WTC11 (cell line): ENCODE measurements at regions not wholly inside any gene's neighbourhood (a gene's known extent, or its start where the extent isn't known, plus 50 kb on each side); places are given as distances from the start of the nearest gene placed in this dataset.

ENCODE experiments used
- ATAC-seq: fragments of 200-7000 bp; cut with Tn5 transposase; 2 replicates; pipeline ENCODE4 v1.10.0; 2021; ENCODE audit warnings: mild to moderate bottlenecking, moderate library complexity
- CTCF ChIA-PET: fragments of 300-600 bp; sonication (Branson Sonifier 250); formaldehyde crosslinking; loops from one replicate; lab custom pipeline; 2021; ENCODE audit warnings: antibody characterized with exemption; lab: Charles Lee
- POLR2A ChIA-PET: fragments of 350-600 bp; sonication (Branson Sonifier 250); formaldehyde crosslinking; loops from one replicate; lab custom pipeline; 2021; ENCODE audit warnings: antibody characterized with exemption; lab: Charles Lee
- DNase-seq: peaks from one replicate; pipeline ENCODE4 v3.0.0; 2021; ENCODE audit warnings: low spot score
- H3K27ac Mint-ChIP-seq: 2 replicates; pipeline ENCODE4 v1.8.0; 2021; ENCODE audit warnings: mixed read lengths
- H3K27me3 Mint-ChIP-seq: 2 replicates; pipeline ENCODE4 v1.8.0; 2021; ENCODE audit warnings: low read depth, mild to moderate bottlenecking, moderate library complexity, mixed read lengths
- H3K36me3 Mint-ChIP-seq: 2 replicates; pipeline ENCODE4 v1.8.0; 2021; ENCODE audit warnings: mixed read lengths
- H3K4me1 Mint-ChIP-seq: 2 replicates; pipeline ENCODE4 v1.8.0; 2022; ENCODE audit warnings: mixed read lengths
- H3K4me3 Mint-ChIP-seq: 2 replicates; pipeline ENCODE4 v1.8.0; 2021; ENCODE audit warnings: mild to moderate bottlenecking, moderate library complexity, mixed read lengths
- H3K9me3 Mint-ChIP-seq: 2 replicates; pipeline ENCODE4 v1.8.0; 2021; ENCODE audit warnings: mixed read lengths
- ARID4B ChIP-seq: sonication (generic); formaldehyde crosslinking; IDR thresholded peaks from 2 replicates; pipeline ENCODE4 v1.8.0; 2023; ENCODE audit warnings: missing genetic modification reagents, mild to moderate bottlenecking, borderline replicate concordance
- ATF1 ChIP-seq: sonication (generic); formaldehyde crosslinking; IDR thresholded peaks from 2 replicates; pipeline ENCODE4 v1.8.1; 2023; ENCODE audit warnings: mild to moderate bottlenecking, moderate library complexity, missing genetic modification reagents
- ATF2 ChIP-seq: sonication (generic); formaldehyde crosslinking; IDR thresholded peaks from 2 replicates; pipeline ENCODE4 v1.8.1; 2022; ENCODE audit warnings: low read depth, missing genetic modification reagents, borderline replicate concordance
- ATF6 ChIP-seq: sonication (generic); formaldehyde crosslinking; IDR thresholded peaks from 2 replicates; pipeline ENCODE4 v1.8.1; 2023; ENCODE audit warnings: mild to moderate bottlenecking, missing genetic modification reagents
- CTCF ChIP-seq: fragments of 200-600 bp; IDR thresholded peaks from 2 replicates; pipeline ENCODE4 v1.8.0; 2022; ENCODE audit warnings: antibody characterized with exemption
- ESRRA ChIP-seq: sonication (generic); formaldehyde crosslinking; IDR thresholded peaks from 2 replicates; pipeline ENCODE4 v1.8.1; 2022; ENCODE audit warnings: mild to moderate bottlenecking, missing genetic modification reagents, borderline replicate concordance
- HMGA2 ChIP-seq: fragments of 250-450 bp; sonication (Bioruptor Pico); IDR thresholded peaks from 2 replicates; pipeline ENCODE4 v1.4.0; 2021; ENCODE audit warnings: mild to moderate bottlenecking, moderate library complexity
- HMGXB4 ChIP-seq: sonication (generic); formaldehyde crosslinking; IDR thresholded peaks from 2 replicates; pipeline ENCODE4 v1.8.1; 2023; ENCODE audit warnings: mild to moderate bottlenecking, moderate library complexity, missing genetic modification reagents
- JAZF1 ChIP-seq: fragments of 250-450 bp; sonication (Bioruptor Pico); IDR thresholded peaks from 2 replicates; pipeline ENCODE4 v1.9.0; 2021; ENCODE audit warnings: moderate library complexity, mild to moderate bottlenecking, inconsistent platforms
- OVOL2 ChIP-seq: fragments of 250-450 bp; sonication (Bioruptor Pico); IDR thresholded peaks from 2 replicates; pipeline ENCODE4 v1.9.0; 2021; ENCODE audit warnings: mild to moderate bottlenecking, borderline replicate concordance
- PRDM15 ChIP-seq: sonication (generic); formaldehyde crosslinking; IDR thresholded peaks from 2 replicates; pipeline ENCODE4 v1.8.0; 2022; ENCODE audit warnings: missing genetic modification reagents
- RELA ChIP-seq: sonication (generic); formaldehyde crosslinking; IDR thresholded peaks from 2 replicates; pipeline ENCODE4 v1.8.1; 2022; ENCODE audit warnings: missing genetic modification reagents, mild to moderate bottlenecking, borderline replicate concordance
- TEAD1 ChIP-seq: sonication (generic); formaldehyde crosslinking; IDR thresholded peaks from 2 replicates; pipeline ENCODE4 v1.8.0; 2022; ENCODE audit warnings: mild to moderate bottlenecking, missing genetic modification reagents
- ZBTB21 ChIP-seq: sonication (generic); formaldehyde crosslinking; IDR thresholded peaks from 2 replicates; pipeline ENCODE4 v1.8.1; 2023; ENCODE audit warnings: mild to moderate bottlenecking, missing genetic modification reagents, borderline replicate concordance
- ZNF423 ChIP-seq: fragments of 250-450 bp; sonication (Bioruptor Pico); IDR thresholded peaks from 2 replicates; pipeline ENCODE4 v2.1.2; 2022; ENCODE audit warnings: mild to moderate bottlenecking, moderate library complexity
- ZNF425 ChIP-seq: fragments of 250-450 bp; sonication (Bioruptor Pico); conservative IDR thresholded peaks from 2 replicates; pipeline ENCODE4 v1.9.0; 2021; ENCODE audit warnings: mild to moderate bottlenecking

- no peak for TF ChIP-seq HMGXB4 (CRISPR knock-in tag)
- TF ChIP-seq ESRRA (CRISPR knock-in tag): no peak
- no peak for TF ChIP-seq HMGA2 (CRISPR knock-in tag)
- no peak for TF ChIP-seq ARID4B (CRISPR knock-in tag)
- TF ChIP-seq ZNF425: no peak
- no peak for TF ChIP-seq CTCF
Observed at GRCh38 chr1:188872376-188872775, 1605.3 kb downstream of the BRINP3 start (continued).

GRCh38 chr1:188877668-188878067, 1600.0 kb downstream of the BRINP3 start:
- no peak for ATAC-seq
- H3K9me3 Mint-ChIP-seq: no peaks in the 10 kb centered on the region
- H3K4me3 Mint-ChIP-seq: no peak overlapping the region
- DNase-seq: no peak
- ChIA-PET CTCF (no interaction called here), POLR2A (no interaction called here)
- no peak overlapping the region for H3K27ac Mint-ChIP-seq
- H3K4me1 Mint-ChIP-seq: no peaks in the 10 kb centered on the region
- no peaks in the 10 kb centered on the region for H3K36me3 Mint-ChIP-seq
- H3K27me3 Mint-ChIP-seq: no peaks in the 10 kb centered on the region
- no peak for TF ChIP-seq ZBTB21
- no peak for TF ChIP-seq ATF2 (CRISPR knock-in tag)
- TF ChIP-seq TEAD1 (CRISPR knock-in tag): no peak
- no peak for TF ChIP-seq ZNF423
- TF ChIP-seq ATF6 (CRISPR knock-in tag): no peak
- TF ChIP-seq PRDM15 (CRISPR knock-in tag): no peak
- no peak for TF ChIP-seq ATF1 (CRISPR knock-in tag)
- TF ChIP-seq OVOL2 (CRISPR knock-in tag): no peak
- TF ChIP-seq RELA (CRISPR knock-in tag): no peak
- TF ChIP-seq JAZF1: no peak
- TF ChIP-seq ESRRA (CRISPR knock-in tag): no peak
